ENCODE measurements at regions not wholly inside any gene's neighbourhood (a gene's known extent, or its start where the extent isn't known, plus 50 kb on each side); places are given as distances from the start of the nearest gene placed in this dataset.

DNA sequence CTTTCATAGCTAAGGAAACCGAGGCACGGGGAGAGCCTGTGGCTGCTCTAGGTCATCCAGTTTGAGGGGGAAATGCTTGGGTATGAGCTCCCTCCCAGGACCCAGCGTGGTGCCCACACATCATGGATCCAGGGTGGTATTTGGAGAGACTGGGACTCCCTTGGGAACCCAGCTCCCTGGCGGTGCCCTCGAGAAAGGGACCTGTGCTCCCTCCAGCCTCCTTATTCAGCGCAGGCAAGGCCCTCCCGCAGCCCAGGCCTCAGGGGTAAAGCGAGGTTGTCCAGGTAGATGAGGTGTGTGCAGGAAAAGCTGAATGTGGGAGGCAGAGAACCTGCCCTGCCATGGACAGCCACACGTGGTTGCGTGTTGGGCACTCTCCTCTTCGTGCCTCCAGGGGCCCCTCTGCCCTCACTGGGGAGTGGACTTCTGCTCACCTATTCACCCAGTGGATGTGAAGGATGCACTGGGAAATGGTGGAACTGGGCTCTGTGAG lies 53.8 kb upstream of the GPR78 start:
- no peak overlapping the region for H3K4me3 Mint-ChIP-seq (ENCODE audit: unreplicated experiment)
- H3K27ac Mint-ChIP-seq (ENCODE audit: low read depth, unreplicated experiment), result no peak overlapping the region
- ChIA-PET CTCF (interaction anchor here (0.6 to 0.8 kb wide), 3 partner anchors 24 to 58 kb away, joined by 3 read pairs; no protein-coding TSS in a partner anchor), POLR2A (no interaction called here)
- DNase-seq (ENCODE audit: unreplicated experiment), result no peak
- no peaks in the 10 kb centered on the region for H3K36me3 Mint-ChIP-seq (ENCODE audit: insufficient read depth, unreplicated experiment)
- H3K4me1 Mint-ChIP-seq (ENCODE audit: insufficient read depth, unreplicated experiment), result no peaks in the 10 kb centered on the region
- no TSS peak for BruUV-seq (replicated peaks)
- H3K27me3 Mint-ChIP-seq (ENCODE audit: insufficient read depth, unreplicated experiment), result peaks cover 11% of the 10 kb centered on the region
- intact Hi-C loops (cut with micrococcal nuclease), result no loop called here
- TF ChIP-seq, protein P1, sequence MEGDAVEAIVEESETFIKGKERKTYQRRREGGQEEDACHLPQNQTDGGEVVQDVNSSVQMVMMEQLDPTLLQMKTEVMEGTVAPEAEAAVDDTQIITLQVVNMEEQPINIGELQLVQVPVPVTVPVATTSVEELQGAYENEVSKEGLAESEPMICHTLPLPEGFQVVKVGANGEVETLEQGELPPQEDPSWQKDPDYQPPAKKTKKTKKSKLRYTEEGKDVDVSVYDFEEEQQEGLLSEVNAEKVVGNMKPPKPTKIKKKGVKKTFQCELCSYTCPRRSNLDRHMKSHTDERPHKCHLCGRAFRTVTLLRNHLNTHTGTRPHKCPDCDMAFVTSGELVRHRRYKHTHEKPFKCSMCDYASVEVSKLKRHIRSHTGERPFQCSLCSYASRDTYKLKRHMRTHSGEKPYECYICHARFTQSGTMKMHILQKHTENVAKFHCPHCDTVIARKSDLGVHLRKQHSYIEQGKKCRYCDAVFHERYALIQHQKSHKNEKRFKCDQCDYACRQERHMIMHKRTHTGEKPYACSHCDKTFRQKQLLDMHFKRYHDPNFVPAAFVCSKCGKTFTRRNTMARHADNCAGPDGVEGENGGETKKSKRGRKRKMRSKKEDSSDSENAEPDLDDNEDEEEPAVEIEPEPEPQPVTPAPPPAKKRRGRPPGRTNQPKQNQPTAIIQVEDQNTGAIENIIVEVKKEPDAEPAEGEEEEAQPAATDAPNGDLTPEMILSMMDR (IDR thresholded peaks at IDR 0.05; ENCODE audit: unreplicated experiment), result no peak
- no peaks in the 10 kb centered on the region for H3K9me3 Mint-ChIP-seq (ENCODE audit: unreplicated experiment)

DNA sequence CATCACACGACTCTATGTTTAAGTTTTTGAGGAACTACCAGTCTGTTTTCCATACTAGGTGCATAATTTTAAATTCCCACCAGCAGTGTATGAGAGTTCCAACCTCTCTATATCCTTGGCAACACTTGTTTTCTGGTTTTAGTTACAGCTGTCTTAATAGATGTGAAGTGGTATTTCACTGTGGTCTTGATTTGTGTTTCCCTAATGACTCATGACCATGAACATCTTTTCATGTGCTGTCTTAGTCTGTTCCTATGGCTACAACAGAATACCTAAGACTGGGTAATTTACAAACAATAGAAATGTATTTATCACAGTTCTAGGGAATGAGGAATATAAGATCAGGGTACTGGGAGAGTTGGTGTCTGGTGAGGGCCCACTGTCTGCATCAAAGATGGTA lies 51.5 kb upstream of the GPR78 start:
- no TSS peak for BruUV-seq (replicated peaks)
- ChIA-PET CTCF (interaction anchor here (0.7 kb wide), 1 partner anchor 388 kb away, joined by 3 read pairs; no protein-coding TSS in a partner anchor), POLR2A (interaction anchor here (1.2 kb wide), 1 partner anchor 8 kb away, joined by 4 read pairs; no protein-coding TSS in a partner anchor)
- intact Hi-C loops (cut with micrococcal nuclease), result no loop called here
- TF ChIP-seq, protein P1 (IDR thresholded peaks at IDR 0.05; ENCODE audit: unreplicated experiment), result no peak
- Mint-ChIP-seq H3K27me3 (ENCODE audit: insufficient read depth, unreplicated experiment) (peaks cover 2% of the 10 kb centered on the region), H3K36me3 (ENCODE audit: insufficient read depth, unreplicated experiment) (no peaks in the 10 kb centered on the region), H3K27ac (ENCODE audit: low read depth, unreplicated experiment) (no peak overlapping the region), H3K9me3 (ENCODE audit: unreplicated experiment) (no peaks in the 10 kb centered on the region), H3K4me1 (ENCODE audit: insufficient read depth, unreplicated experiment) (no peaks in the 10 kb centered on the region), H3K4me3 (ENCODE audit: unreplicated experiment) (no peak overlapping the region)
- DNase-seq (ENCODE audit: unreplicated experiment), result peak; percentile 23
